CD4-positive, alpha-beta T cell treated with Interleukin-21 for 1 hour (primary cell): ENCODE measurements at regions not wholly inside any gene's neighbourhood (a gene's known extent, or its start where the extent isn't known, plus 50 kb on each side); places are given as distances from the start of the nearest gene placed in this dataset.
A peak's percentile ranks its signal among the peaks of the same experiment; 100 is the strongest.

ENCODE experiments used
- DNase-seq: peaks from one replicate; pipeline ENCODE4 v3.0.0-alpha.2; 2020

GRCh38 chr2:239608723-239609122 lies 207.9 kb upstream of the HDAC4 start:
- DNase-seq, result no peak

- DNase-seq, result no peak
Observed at GRCh38 chr2:239608260-239608659, 207.4 kb upstream of the HDAC4 start.

- no peak for DNase-seq
Observed at GRCh38 chr2:239607517-239608191, 206.8 kb upstream of the HDAC4 start.

- no peak for DNase-seq
Observed at GRCh38 chr2:239606741-239607516, 206.1 kb upstream of the HDAC4 start.

GRCh38 chr2:239605976-239606375 lies 205.2 kb upstream of the HDAC4 start:
- DNase-seq, result peak; percentile 12

- DNase-seq, result no peak
Observed at GRCh38 chr2:239605409-239605808, 204.6 kb upstream of the HDAC4 start.

- DNase-seq, result no peak
Observed at GRCh38 chr2:239604861-239605260, 204.0 kb upstream of the HDAC4 start.

- DNase-seq, result no peak
Observed at GRCh38 chr2:239603411-239604356, 202.9 kb upstream of the HDAC4 start.

- peak; percentile 53 for DNase-seq
Observed at GRCh38 chr2:239602290-239603282, 201.8 kb upstream of the HDAC4 start.

GRCh38 chr2:239601880-239602279 lies 201.1 kb upstream of the HDAC4 start:
- no peak for DNase-seq

GRCh38 chr2:239601201-239601851 lies 200.5 kb upstream of the HDAC4 start:
- no peak for DNase-seq

GRCh38 chr2:239600650-239601049 lies 199.8 kb upstream of the HDAC4 start:
- DNase-seq, result no peak

- no peak for DNase-seq
Observed at GRCh38 chr2:239600001-239600593, 199.3 kb upstream of the HDAC4 start.

- no peak for DNase-seq
Observed at GRCh38 chr2:239599299-239599698, 198.5 kb upstream of the HDAC4 start.

- no peak for DNase-seq
Observed at GRCh38 chr2:239598732-239599090, 197.9 kb upstream of the HDAC4 start.

GRCh38 chr2:239598011-239598731 lies 197.4 kb upstream of the HDAC4 start:
- no peak for DNase-seq

- no peak for DNase-seq
Observed at GRCh38 chr2:239597216-239597615, 196.4 kb upstream of the HDAC4 start.

GRCh38 chr2:239596792-239597191 lies 196.0 kb upstream of the HDAC4 start:
- no peak for DNase-seq

- DNase-seq, result no peak
Observed at GRCh38 chr2:239596253-239596652, 195.4 kb upstream of the HDAC4 start.

GRCh38 chr2:239595726-239596125 lies 194.9 kb upstream of the HDAC4 start:
- DNase-seq, result no peak
